Uterus (tissue), 2 donors: ENCODE measurements at regions not wholly inside any gene's neighbourhood (a gene's known extent, or its start where the extent isn't known, plus 50 kb on each side); places are given as distances from the start of the nearest gene placed in this dataset.

Experiments
- CTCF ChIP-seq, 4 experiments: fragments of 200-600 bp in 2 of 4; fragments of 450-650 bp in 2 of 4; sonication (generic) in 2 of 4; IDR thresholded peaks; one replicate each; pipeline ENCODE4 v1.5.1; 2016 to 2019; ENCODE audit warnings: antibody characterized with exemption in 4 of 4, mild to moderate bottlenecking in 2 of 4, moderate library complexity in 1 of 4
- POLR2A ChIP-seq, 2 donors: fragments of 450-650 bp; IDR thresholded peaks; one replicate each; pipeline ENCODE4 v1.6.1; 2016; ENCODE audit warnings: antibody characterized with exemption in 2 of 2, mild to moderate bottlenecking in 1 of 2, moderate library complexity in 1 of 2

- TF ChIP-seq CTCF (IDR thresholded peaks at IDR 0.05) (no peak), POLR2A (IDR thresholded peaks at IDR 0.05) (no peak)
Observed at GRCh38 chr13:80097561-80097960, 243.4 kb downstream of the SPRY2 start.
